ENCODE measurements at regions not wholly inside any gene's neighbourhood (a gene's known extent, or its start where the extent isn't known, plus 50 kb on each side); places are given as distances from the start of the nearest gene placed in this dataset.

GRCh38 chr14:94974422-94974821, 182.9 kb downstream of the DICER1 start:
- Histone ChIP-seq H3K4me3 (ENCODE audit: low read length in 2 of 2) (no peak overlapping the region), H3K9ac (ENCODE audit: low read depth in 1 of 2, low read length in 2 of 2) (no peak overlapping the region), H3K27ac (ENCODE audit: low read depth in 2 of 2, low read length in 2 of 2) (no peak overlapping the region), H3K27me3 (ENCODE audit: control insufficient read depth in 2 of 2, insufficient read depth in 2 of 2, low read length in 2 of 2) (peaks cover 0 to 7% of the 10 kb centered on the region in 2 donors), H3K36me3 (ENCODE audit: control insufficient read depth in 2 of 2, insufficient read depth in 2 of 2, low read length in 2 of 2) (no peaks in the 10 kb centered on the region), H3K4me1 (ENCODE audit: control insufficient read depth in 2 of 2, insufficient read depth in 2 of 2, low read length in 2 of 2) (no peaks in the 10 kb centered on the region), H3K9me3 (ENCODE audit: control insufficient read depth in 2 of 2, low read length in 2 of 2) (no peaks in the 10 kb centered on the region)

GRCh38 chr14:94971750-94972149, 185.6 kb downstream of the DICER1 start:
- no peak overlapping the region for H3K4me3 ChIP-seq (ENCODE audit: low read length in 2 of 2)
- peak overlapping the region; percentile 33 to 39 for H3K27ac ChIP-seq (ENCODE audit: low read depth in 2 of 2, low read length in 2 of 2)
- no peak overlapping the region for H3K9ac ChIP-seq (ENCODE audit: low read depth in 1 of 2, low read length in 2 of 2)
- no peaks in the 10 kb centered on the region for H3K9me3 ChIP-seq (ENCODE audit: control insufficient read depth in 2 of 2, low read length in 2 of 2)
- H3K36me3 ChIP-seq (ENCODE audit: control insufficient read depth in 2 of 2, insufficient read depth in 2 of 2, low read length in 2 of 2): no peaks in the 10 kb centered on the region
- peaks cover 0 to 3% of the 10 kb centered on the region in 2 donors for H3K27me3 ChIP-seq (ENCODE audit: control insufficient read depth in 2 of 2, insufficient read depth in 2 of 2, low read length in 2 of 2)
- no peaks in the 10 kb centered on the region for H3K4me1 ChIP-seq (ENCODE audit: control insufficient read depth in 2 of 2, insufficient read depth in 2 of 2, low read length in 2 of 2)

GRCh38 chr14:94970941-94971730, 186.2 kb downstream of the DICER1 start:
- H3K9me3 ChIP-seq (ENCODE audit: control insufficient read depth in 2 of 2, low read length in 2 of 2): no peaks in the 10 kb centered on the region
- H3K4me3 ChIP-seq (ENCODE audit: low read length in 2 of 2): no peak overlapping the region
- no peaks in the 10 kb centered on the region for H3K36me3 ChIP-seq (ENCODE audit: control insufficient read depth in 2 of 2, insufficient read depth in 2 of 2, low read length in 2 of 2)
- H3K27me3 ChIP-seq (ENCODE audit: control insufficient read depth in 2 of 2, insufficient read depth in 2 of 2, low read length in 2 of 2): peaks cover 0 to 3% of the 10 kb centered on the region in 2 donors
- no peaks in the 10 kb centered on the region for H3K4me1 ChIP-seq (ENCODE audit: control insufficient read depth in 2 of 2, insufficient read depth in 2 of 2, low read length in 2 of 2)
- H3K27ac ChIP-seq (ENCODE audit: low read depth in 2 of 2, low read length in 2 of 2): peak overlapping the region; percentile 33 to 39
- no peak overlapping the region for H3K9ac ChIP-seq (ENCODE audit: low read depth in 1 of 2, low read length in 2 of 2)

GRCh38 chr14:94969766-94970165, 187.6 kb downstream of the DICER1 start:
- Histone ChIP-seq H3K36me3 (ENCODE audit: control insufficient read depth in 2 of 2, insufficient read depth in 2 of 2, low read length in 2 of 2) (no peaks in the 10 kb centered on the region), H3K27ac (ENCODE audit: low read depth in 2 of 2, low read length in 2 of 2) (no peak overlapping the region), H3K27me3 (ENCODE audit: control insufficient read depth in 2 of 2, insufficient read depth in 2 of 2, low read length in 2 of 2) (no peaks in the 10 kb centered on the region), H3K9ac (ENCODE audit: low read depth in 1 of 2, low read length in 2 of 2) (no peak overlapping the region), H3K9me3 (ENCODE audit: control insufficient read depth in 2 of 2, low read length in 2 of 2) (no peaks in the 10 kb centered on the region), H3K4me1 (ENCODE audit: control insufficient read depth in 2 of 2, insufficient read depth in 2 of 2, low read length in 2 of 2) (no peaks in the 10 kb centered on the region), H3K4me3 (ENCODE audit: low read length in 2 of 2) (no peak overlapping the region)

- Histone ChIP-seq H3K9me3 (ENCODE audit: control insufficient read depth in 2 of 2, low read length in 2 of 2) (no peaks in the 10 kb centered on the region), H3K4me1 (ENCODE audit: control insufficient read depth in 2 of 2, insufficient read depth in 2 of 2, low read length in 2 of 2) (no peaks in the 10 kb centered on the region), H3K4me3 (ENCODE audit: low read length in 2 of 2) (no peak overlapping the region), H3K27ac (ENCODE audit: low read depth in 2 of 2, low read length in 2 of 2) (no peak overlapping the region), H3K9ac (ENCODE audit: low read depth in 1 of 2, low read length in 2 of 2) (no peak overlapping the region), H3K36me3 (ENCODE audit: control insufficient read depth in 2 of 2, insufficient read depth in 2 of 2, low read length in 2 of 2) (no peaks in the 10 kb centered on the region), H3K27me3 (ENCODE audit: control insufficient read depth in 2 of 2, insufficient read depth in 2 of 2, low read length in 2 of 2) (no peaks in the 10 kb centered on the region)
These were observed 190.5 kb downstream of the DICER1 start for GRCh38 chr14:94966868-94967267.

GRCh38 chr14:94966344-94966743, 191.0 kb downstream of the DICER1 start:
- H3K9me3 ChIP-seq (ENCODE audit: control insufficient read depth in 2 of 2, low read length in 2 of 2): no peaks in the 10 kb centered on the region
- H3K9ac ChIP-seq (ENCODE audit: low read depth in 1 of 2, low read length in 2 of 2): no peak overlapping the region
- no peak overlapping the region for H3K4me3 ChIP-seq (ENCODE audit: low read length in 2 of 2)
- no peaks in the 10 kb centered on the region for H3K27me3 ChIP-seq (ENCODE audit: control insufficient read depth in 2 of 2, insufficient read depth in 2 of 2, low read length in 2 of 2)
- H3K4me1 ChIP-seq (ENCODE audit: control insufficient read depth in 2 of 2, insufficient read depth in 2 of 2, low read length in 2 of 2): no peaks in the 10 kb centered on the region
- H3K27ac ChIP-seq (ENCODE audit: low read depth in 2 of 2, low read length in 2 of 2): no peak overlapping the region
- no peaks in the 10 kb centered on the region for H3K36me3 ChIP-seq (ENCODE audit: control insufficient read depth in 2 of 2, insufficient read depth in 2 of 2, low read length in 2 of 2)

- Histone ChIP-seq H3K36me3 (ENCODE audit: control insufficient read depth in 2 of 2, insufficient read depth in 2 of 2, low read length in 2 of 2) (no peaks in the 10 kb centered on the region), H3K9ac (ENCODE audit: low read depth in 1 of 2, low read length in 2 of 2) (no peak overlapping the region), H3K4me3 (ENCODE audit: low read length in 2 of 2) (no peak overlapping the region), H3K27ac (ENCODE audit: low read depth in 2 of 2, low read length in 2 of 2) (no peak overlapping the region), H3K4me1 (ENCODE audit: control insufficient read depth in 2 of 2, insufficient read depth in 2 of 2, low read length in 2 of 2) (no peaks in the 10 kb centered on the region), H3K27me3 (ENCODE audit: control insufficient read depth in 2 of 2, insufficient read depth in 2 of 2, low read length in 2 of 2) (no peaks in the 10 kb centered on the region), H3K9me3 (ENCODE audit: control insufficient read depth in 2 of 2, low read length in 2 of 2) (no peaks in the 10 kb centered on the region)
These were observed 191.6 kb downstream of the DICER1 start for GRCh38 chr14:94965551-94966313.

GRCh38 chr14:94964931-94965330, 192.4 kb downstream of the DICER1 start:
- H3K4me1 ChIP-seq (ENCODE audit: control insufficient read depth in 2 of 2, insufficient read depth in 2 of 2, low read length in 2 of 2): no peaks in the 10 kb centered on the region
- no peak overlapping the region for H3K27ac ChIP-seq (ENCODE audit: low read depth in 2 of 2, low read length in 2 of 2)
- H3K4me3 ChIP-seq (ENCODE audit: low read length in 2 of 2): no peak overlapping the region
- H3K36me3 ChIP-seq (ENCODE audit: control insufficient read depth in 2 of 2, insufficient read depth in 2 of 2, low read length in 2 of 2): no peaks in the 10 kb centered on the region
- no peak overlapping the region for H3K9ac ChIP-seq (ENCODE audit: low read depth in 1 of 2, low read length in 2 of 2)
- H3K9me3 ChIP-seq (ENCODE audit: control insufficient read depth in 2 of 2, low read length in 2 of 2): no peaks in the 10 kb centered on the region
- H3K27me3 ChIP-seq (ENCODE audit: control insufficient read depth in 2 of 2, insufficient read depth in 2 of 2, low read length in 2 of 2): no peaks in the 10 kb centered on the region

- no peak overlapping the region for H3K9ac ChIP-seq (ENCODE audit: low read depth in 1 of 2, low read length in 2 of 2)
- H3K27ac ChIP-seq (ENCODE audit: low read depth in 2 of 2, low read length in 2 of 2): no peak overlapping the region
- peaks cover 0 to 3% of the 10 kb centered on the region in 2 donors for H3K4me1 ChIP-seq (ENCODE audit: control insufficient read depth in 2 of 2, insufficient read depth in 2 of 2, low read length in 2 of 2)
- no peaks in the 10 kb centered on the region for H3K27me3 ChIP-seq (ENCODE audit: control insufficient read depth in 2 of 2, insufficient read depth in 2 of 2, low read length in 2 of 2)
- no peaks in the 10 kb centered on the region for H3K9me3 ChIP-seq (ENCODE audit: control insufficient read depth in 2 of 2, low read length in 2 of 2)
- H3K36me3 ChIP-seq (ENCODE audit: control insufficient read depth in 2 of 2, insufficient read depth in 2 of 2, low read length in 2 of 2): no peaks in the 10 kb centered on the region
- no peak overlapping the region for H3K4me3 ChIP-seq (ENCODE audit: low read length in 2 of 2)
These were observed 193.1 kb downstream of the DICER1 start for GRCh38 chr14:94964181-94964580.

- Histone ChIP-seq H3K4me3 (ENCODE audit: low read length in 2 of 2) (no peak overlapping the region), H3K4me1 (ENCODE audit: control insufficient read depth in 2 of 2, insufficient read depth in 2 of 2, low read length in 2 of 2) (peaks cover 0 to 3% of the 10 kb centered on the region in 2 donors), H3K27ac (ENCODE audit: low read depth in 2 of 2, low read length in 2 of 2) (no peak overlapping the region), H3K36me3 (ENCODE audit: control insufficient read depth in 2 of 2, insufficient read depth in 2 of 2, low read length in 2 of 2) (no peaks in the 10 kb centered on the region), H3K27me3 (ENCODE audit: control insufficient read depth in 2 of 2, insufficient read depth in 2 of 2, low read length in 2 of 2) (peaks cover 0 to 3% of the 10 kb centered on the region in 2 donors), H3K9ac (ENCODE audit: low read depth in 1 of 2, low read length in 2 of 2) (no peak overlapping the region), H3K9me3 (ENCODE audit: control insufficient read depth in 2 of 2, low read length in 2 of 2) (no peaks in the 10 kb centered on the region)
These were observed 193.1 kb upstream of the GSC start for GRCh38 chr14:94963051-94963450.
